ENCODE measurements at regions not wholly inside any gene's neighbourhood (a gene's known extent, or its start where the extent isn't known, plus 50 kb on each side); places are given as distances from the start of the nearest gene placed in this dataset.

GRCh38 chr10:83153714-83154113 is 985.6 kb upstream of the GHITM start:
- H3K36me3 ChIP-seq (ENCODE audit: insufficient read depth, low read length): no peaks in the 10 kb centered on the region
- no peak overlapping the region for H3K9ac ChIP-seq (ENCODE audit: low read length)
- H3K4me2 ChIP-seq (ENCODE audit: low read length): no peak overlapping the region
- no peaks in the 10 kb centered on the region for H3K9me3 ChIP-seq (ENCODE audit: low read length)
- no peaks in the 10 kb centered on the region for H3K4me1 ChIP-seq (ENCODE audit: insufficient read depth, low read length, severe bottlenecking)
- no peaks in the 10 kb centered on the region for H3K9me2 ChIP-seq (ENCODE audit: low read depth, low read length)
- H2AFZ ChIP-seq (ENCODE audit: low read length): no peak overlapping the region
- H3K27ac ChIP-seq (ENCODE audit: low read depth, low read length, poor library complexity, severe bottlenecking): no peak overlapping the region
- no peak for TF ChIP-seq CTCF (IDR thresholded peaks at IDR 0.05; ENCODE audit: low read length)
- TF ChIP-seq EZH2 (IDR thresholded peaks at IDR 0.05; ENCODE audit: borderline replicate concordance, low read length): no peak
- no peaks in the 10 kb centered on the region for H3F3A ChIP-seq (ENCODE audit: insufficient read depth, low read length)
- no peaks in the 10 kb centered on the region for H3K27me3 ChIP-seq (ENCODE audit: insufficient read depth, low read length)
- no peaks in the 10 kb centered on the region for H4K20me1 ChIP-seq (ENCODE audit: insufficient read depth, low read length)
- H3K79me2 ChIP-seq (ENCODE audit: insufficient read depth, low read length): no peaks in the 10 kb centered on the region
- no peak overlapping the region for H3K4me3 ChIP-seq (ENCODE audit: low read depth, low read length, poor library complexity, severe bottlenecking)

- no peak overlapping the region for H3K9ac ChIP-seq (ENCODE audit: low read length)
- no peak overlapping the region for H2AFZ ChIP-seq (ENCODE audit: low read length)
- H3K79me2 ChIP-seq (ENCODE audit: insufficient read depth, low read length): no peaks in the 10 kb centered on the region
- no peaks in the 10 kb centered on the region for H3F3A ChIP-seq (ENCODE audit: insufficient read depth, low read length)
- no peaks in the 10 kb centered on the region for H3K36me3 ChIP-seq (ENCODE audit: insufficient read depth, low read length)
- H3K9me2 ChIP-seq (ENCODE audit: low read depth, low read length): no peaks in the 10 kb centered on the region
- no peaks in the 10 kb centered on the region for H3K4me1 ChIP-seq (ENCODE audit: insufficient read depth, low read length, severe bottlenecking)
- no peak for TF ChIP-seq EZH2 (IDR thresholded peaks at IDR 0.05; ENCODE audit: borderline replicate concordance, low read length)
- no peak for TF ChIP-seq CTCF (IDR thresholded peaks at IDR 0.05; ENCODE audit: low read length)
- H3K4me3 ChIP-seq (ENCODE audit: low read depth, low read length, poor library complexity, severe bottlenecking): no peak overlapping the region
- no peaks in the 10 kb centered on the region; the same call in 1 of the 2 replicates for H3K27me3 ChIP-seq (ENCODE audit: insufficient read depth, low read length)
- no peak overlapping the region for H3K4me2 ChIP-seq (ENCODE audit: low read length)
- no peaks in the 10 kb centered on the region for H4K20me1 ChIP-seq (ENCODE audit: insufficient read depth, low read length)
- no peaks in the 10 kb centered on the region for H3K9me3 ChIP-seq (ENCODE audit: low read length)
- no peak overlapping the region for H3K27ac ChIP-seq (ENCODE audit: low read depth, low read length, poor library complexity, severe bottlenecking)
These were observed 975.2 kb upstream of the GHITM start for GRCh38 chr10:83164156-83164555.

- Histone ChIP-seq H3K36me3 (ENCODE audit: insufficient read depth, low read length) (no peaks in the 10 kb centered on the region), H2AFZ (ENCODE audit: low read length) (no peak overlapping the region), H3F3A (ENCODE audit: insufficient read depth, low read length) (no peaks in the 10 kb centered on the region), H3K4me2 (ENCODE audit: low read length) (no peak overlapping the region), H3K27me3 (ENCODE audit: insufficient read depth, low read length) (no peaks in the 10 kb centered on the region; the same call in 1 of the 2 replicates), H4K20me1 (ENCODE audit: insufficient read depth, low read length) (no peaks in the 10 kb centered on the region), H3K27ac (ENCODE audit: low read depth, low read length, poor library complexity, severe bottlenecking) (no peak overlapping the region), H3K79me2 (ENCODE audit: insufficient read depth, low read length) (no peaks in the 10 kb centered on the region), H3K4me3 (ENCODE audit: low read depth, low read length, poor library complexity, severe bottlenecking) (no peak overlapping the region), H3K9ac (ENCODE audit: low read length) (no peak overlapping the region), H3K9me3 (ENCODE audit: low read length) (no peaks in the 10 kb centered on the region), H3K4me1 (ENCODE audit: insufficient read depth, low read length, severe bottlenecking) (no peaks in the 10 kb centered on the region), H3K9me2 (ENCODE audit: low read depth, low read length) (no peaks in the 10 kb centered on the region)
- TF ChIP-seq EZH2 (IDR thresholded peaks at IDR 0.05; ENCODE audit: borderline replicate concordance, low read length) (no peak), CTCF (IDR thresholded peaks at IDR 0.05; ENCODE audit: low read length) (no peak)
These were observed 974.0 kb upstream of the GHITM start for GRCh38 chr10:83165265-83165664.

Measured in OCI-LY1 (cell line).